HG02678 (cell line): ENCODE measurements at regions not wholly inside any gene's neighbourhood (a gene's known extent, or its start where the extent isn't known, plus 50 kb on each side); places are given as distances from the start of the nearest gene placed in this dataset.
"Not testable (repeated sequence)": the region's sequence is repeated elsewhere in the genome, so short reads cannot be mapped to it uniquely, and the experiment has no call there.

Source experiments
- ATAC-seq: cut with Tn5 transposase; IDR thresholded peaks from one replicate; pipeline ENCODE4 v1.9.1; 2021; ENCODE audit warnings: mild to moderate bottlenecking, moderate library complexity; ENCODE audit not compliant: unreplicated experiment

DNA sequence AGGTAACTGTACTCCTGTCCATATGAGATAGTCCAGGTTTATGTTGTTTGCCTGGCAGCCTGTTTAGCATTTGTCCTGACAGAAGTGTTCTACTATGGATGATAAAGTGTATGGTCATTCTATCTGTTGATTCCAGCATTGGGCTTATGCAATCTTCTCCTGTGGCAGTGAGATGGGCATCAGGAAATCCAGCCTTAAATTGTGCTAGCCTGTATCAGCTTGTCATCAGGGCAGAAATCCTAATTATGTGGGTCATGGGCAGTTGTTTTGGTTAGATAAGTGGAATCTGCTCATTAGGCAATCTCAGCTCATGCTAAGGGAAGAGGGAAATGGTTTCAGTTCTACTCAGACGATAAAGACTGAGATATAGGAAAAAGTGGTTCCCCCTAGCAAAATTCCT lies 247.4 kb upstream of the CHD1 start:
- no peak for ATAC-seq

DNA sequence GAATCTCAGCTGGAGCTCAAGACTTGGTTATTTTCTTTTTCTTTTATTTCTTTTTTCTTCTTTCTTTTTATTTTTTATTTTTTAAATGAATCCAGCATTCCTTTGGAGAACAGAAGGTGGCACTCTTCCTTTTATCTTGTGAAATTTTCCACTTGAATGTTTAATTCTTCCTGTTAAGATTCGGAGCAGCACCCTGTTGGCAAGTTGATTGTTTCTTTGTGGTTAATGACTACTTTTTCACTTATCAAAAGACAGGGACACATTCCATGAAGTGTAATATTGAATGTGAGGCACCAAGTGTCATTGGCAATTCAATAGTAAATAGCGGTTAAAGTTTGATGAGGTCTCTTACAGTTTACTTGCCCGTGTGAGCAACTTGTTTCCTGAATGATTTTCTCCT lies 240.5 kb upstream of the CHD1 start:
- no peak for ATAC-seq

DNA sequence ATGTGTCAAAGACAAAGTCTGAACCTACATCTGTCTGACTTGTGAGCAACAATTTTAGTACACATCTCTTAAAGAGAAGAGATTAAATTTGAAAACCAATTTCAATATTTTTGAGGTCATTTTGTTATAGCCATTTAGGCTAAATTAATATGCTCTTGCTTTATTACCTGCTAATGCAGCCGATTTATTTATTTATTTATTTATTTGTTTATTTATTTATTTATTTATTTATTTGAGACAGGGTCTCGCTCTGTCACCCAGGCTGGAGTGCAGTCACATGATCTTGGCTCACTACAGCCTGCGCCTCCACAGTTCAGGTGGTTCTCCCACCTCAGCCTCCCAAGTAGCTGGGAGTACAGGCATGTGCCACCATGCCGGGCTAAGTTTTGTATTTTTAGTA lies 232.7 kb upstream of the CHD1 start:
- ATAC-seq = not testable (repeated sequence)

DNA sequence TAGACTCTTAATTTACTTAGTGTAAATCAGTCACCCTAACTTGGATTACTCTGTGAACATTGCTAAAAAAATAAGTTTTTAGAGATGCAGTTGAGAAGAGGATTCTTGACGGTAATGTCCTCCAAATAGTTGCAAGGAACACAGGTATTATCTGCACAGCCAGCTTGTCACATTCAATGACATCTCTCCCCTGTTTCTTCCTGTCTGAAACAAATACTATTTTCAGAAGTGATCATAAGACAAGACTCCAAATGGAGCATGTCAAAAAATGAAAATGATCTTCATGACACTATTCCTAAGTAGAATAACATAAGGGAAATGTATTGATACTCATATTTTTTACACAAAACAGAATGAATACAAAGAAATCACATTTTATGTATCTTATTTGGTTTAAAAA lies 227.9 kb upstream of the CHD1 start:
- no peak for ATAC-seq

- not testable (repeated sequence) for ATAC-seq
Measured at GRCh38 chr5:99143283-99143795, 214.5 kb upstream of the CHD1 start.

DNA sequence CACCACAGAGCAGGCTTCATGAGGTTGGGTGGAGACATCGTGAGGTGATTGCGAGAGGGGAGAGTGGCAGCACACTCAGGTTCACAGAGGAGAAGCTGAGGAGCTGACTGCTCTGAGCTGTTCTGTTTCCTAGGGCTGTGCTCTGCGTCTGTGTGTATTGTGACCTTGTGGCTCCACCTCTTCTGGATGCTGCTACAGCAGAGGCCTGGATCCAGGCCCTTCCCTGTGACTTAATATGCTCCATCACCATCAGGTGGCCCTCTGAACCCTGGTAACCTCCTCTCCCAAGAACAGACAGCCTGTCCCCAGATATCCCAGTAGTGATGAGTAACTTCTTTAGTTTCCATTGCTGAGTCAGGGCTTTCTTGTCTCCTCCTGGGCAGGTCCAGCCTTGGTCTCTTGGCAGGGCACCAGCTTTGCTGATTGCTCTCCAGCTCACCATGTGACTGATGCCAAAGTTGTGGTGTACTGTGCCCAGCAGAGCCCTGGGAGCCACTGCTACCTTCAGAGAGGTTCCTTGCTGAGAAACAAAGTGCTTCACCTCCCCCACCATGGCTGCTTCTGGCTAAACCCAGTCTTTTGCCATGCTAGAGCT lies 212.8 kb upstream of the CHD1 start:
- ATAC-seq = no peak

DNA sequence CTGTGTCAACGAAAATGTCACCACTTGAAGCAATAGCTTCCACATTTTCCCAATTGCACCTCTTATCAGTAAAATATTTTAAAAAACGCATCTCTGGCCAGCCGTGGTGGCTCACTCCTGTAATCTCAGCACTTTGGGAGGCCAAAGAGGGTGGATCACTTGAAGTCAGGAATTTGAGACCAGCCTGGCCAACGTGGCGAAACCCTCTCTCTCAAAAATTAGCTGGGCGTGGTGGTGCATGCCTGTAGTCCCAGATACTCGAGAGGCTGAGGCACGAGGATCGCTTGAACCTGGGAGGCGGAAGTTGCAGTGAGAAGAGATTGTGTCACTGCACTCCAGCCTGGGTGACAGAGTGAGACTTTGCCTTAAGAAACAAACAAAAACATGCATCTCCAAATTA lies 210.1 kb upstream of the CHD1 start:
- ATAC-seq = no peak

DNA sequence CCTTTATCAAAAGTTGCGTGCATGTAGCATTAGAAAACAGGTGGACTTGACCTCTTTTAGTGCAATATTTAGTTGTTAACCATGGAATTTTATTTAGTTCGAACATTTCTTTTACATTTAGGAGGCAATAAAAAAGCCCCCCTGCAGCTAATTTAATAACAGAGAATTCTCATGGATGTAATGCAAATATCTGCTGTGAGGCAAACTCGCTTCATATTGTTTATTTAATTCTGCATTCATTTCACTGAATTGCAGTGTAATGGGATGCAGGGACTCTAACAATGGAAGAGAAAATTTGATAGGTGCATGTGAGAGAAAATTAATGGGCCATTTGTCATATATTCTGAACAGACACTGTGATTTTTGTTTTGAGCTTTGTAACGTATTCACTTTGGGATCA lies 205.1 kb upstream of the CHD1 start:
- no peak for ATAC-seq

- no peak for ATAC-seq
Measured at GRCh38 chr5:99129768-99130501, 201.1 kb upstream of the CHD1 start.

DNA sequence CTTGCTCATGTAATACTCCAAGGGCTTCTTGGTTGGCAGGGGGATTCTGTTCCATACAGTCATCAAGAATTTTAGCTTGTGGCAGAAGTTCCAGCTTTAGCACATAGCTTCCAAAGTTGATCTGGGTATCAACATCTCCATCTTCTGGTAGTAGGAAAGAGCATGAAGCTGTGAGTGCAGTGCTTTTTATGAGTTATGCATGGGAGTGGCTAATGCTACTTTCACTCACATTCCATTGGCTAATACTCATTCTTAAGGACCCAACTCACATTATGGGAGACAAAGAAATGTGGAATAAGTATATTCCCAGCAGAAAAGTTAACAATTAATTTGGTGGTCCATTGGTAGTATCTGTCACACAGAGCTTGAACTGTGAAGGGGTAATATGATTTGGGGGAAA lies 194.2 kb upstream of the CHD1 start:
- ATAC-seq = no peak

GRCh38 chr5:99119326-99119725 lies 190.5 kb upstream of the CHD1 start:
- no peak for ATAC-seq

- ATAC-seq = no peak
Measured at GRCh38 chr5:99116526-99116925, 187.7 kb upstream of the CHD1 start.

DNA sequence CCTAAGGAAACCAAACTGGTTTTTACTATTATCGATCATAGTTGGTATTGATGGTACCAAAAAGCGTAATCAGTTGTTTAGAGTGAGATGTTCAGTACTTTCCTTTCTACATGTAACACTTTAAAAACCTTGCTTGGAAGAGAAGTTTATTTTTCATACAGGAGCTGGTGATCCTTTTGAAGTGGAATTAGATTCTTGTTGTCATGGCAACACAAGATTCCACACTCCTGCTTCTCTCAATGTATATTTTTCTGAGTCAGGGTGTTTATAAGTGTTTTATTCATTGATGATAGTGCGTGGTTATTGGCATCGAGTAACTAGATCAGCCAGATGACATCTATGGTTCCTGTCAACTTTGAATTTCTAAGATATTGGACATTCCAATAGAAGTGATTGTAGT lies 181.1 kb upstream of the CHD1 start:
- ATAC-seq = no peak

DNA sequence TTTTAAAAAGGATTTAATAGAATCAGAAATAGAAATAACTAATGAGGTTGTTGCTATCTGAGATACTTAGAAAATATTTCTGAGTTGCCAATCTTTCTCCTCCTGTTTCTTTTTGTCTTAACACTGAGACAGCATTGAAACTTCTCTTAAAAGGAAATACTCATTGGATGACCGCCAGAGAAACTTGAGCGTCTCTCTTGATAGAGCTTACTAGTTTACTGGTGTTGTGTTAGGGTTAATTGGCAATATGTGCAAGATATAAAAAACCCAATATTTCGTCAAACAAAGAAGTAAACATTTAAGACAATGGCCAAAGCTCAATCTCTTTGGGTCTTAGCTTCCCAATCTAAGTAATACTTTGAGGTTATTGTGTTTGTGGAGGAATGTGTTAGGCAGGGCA lies 176.4 kb upstream of the CHD1 start:
- ATAC-seq = no peak

DNA sequence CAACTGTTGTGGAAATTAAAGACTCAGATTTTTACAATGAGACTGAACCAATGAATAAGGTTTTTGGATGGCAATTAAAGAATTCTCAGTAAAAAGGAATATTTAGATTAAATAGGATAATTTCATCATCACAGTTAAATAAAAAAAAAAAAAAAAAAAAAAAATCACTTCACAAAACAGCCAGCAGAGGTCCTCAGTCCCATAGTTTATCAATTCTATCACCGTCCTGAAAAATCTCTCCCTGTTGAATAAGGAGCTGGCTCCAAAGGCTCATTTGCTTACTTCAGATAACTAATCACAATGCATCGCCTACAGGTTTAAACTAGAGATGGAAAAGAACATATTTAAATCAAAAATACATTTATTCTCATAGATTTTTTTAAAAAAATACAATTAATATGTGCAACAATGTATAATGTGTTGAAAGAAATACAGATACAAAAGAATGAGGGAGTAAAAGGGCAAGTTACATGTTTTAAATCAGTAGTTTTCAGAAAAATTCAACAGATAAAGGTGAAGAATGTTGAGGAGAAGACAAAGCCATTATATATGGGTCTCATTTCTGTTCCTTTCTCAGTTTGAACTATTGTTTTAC lies 175.8 kb upstream of the CHD1 start:
- ATAC-seq = no peak

- no peak for ATAC-seq
Measured at GRCh38 chr5:99102073-99102697, 173.4 kb upstream of the CHD1 start.

DNA sequence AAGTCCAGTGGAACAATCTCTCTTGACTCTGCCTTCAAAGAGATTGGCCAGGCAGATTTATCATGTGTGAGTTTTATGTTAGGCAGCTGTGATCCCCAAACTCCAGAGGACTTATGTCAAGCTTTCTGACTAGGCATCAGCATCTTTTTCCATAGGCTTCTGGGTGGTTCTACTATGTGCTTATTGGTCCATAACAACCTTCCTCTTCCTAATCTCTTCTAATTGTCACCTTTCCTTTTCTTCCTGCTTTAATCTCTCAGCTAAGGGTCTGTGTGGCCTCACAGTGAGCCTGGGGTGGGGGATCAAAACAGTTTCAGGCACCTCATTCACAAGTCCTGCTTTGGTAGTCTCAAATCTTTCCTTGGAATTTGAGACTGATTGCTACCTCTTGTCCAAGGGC lies 170.9 kb upstream of the CHD1 start:
- ATAC-seq = no peak

DNA sequence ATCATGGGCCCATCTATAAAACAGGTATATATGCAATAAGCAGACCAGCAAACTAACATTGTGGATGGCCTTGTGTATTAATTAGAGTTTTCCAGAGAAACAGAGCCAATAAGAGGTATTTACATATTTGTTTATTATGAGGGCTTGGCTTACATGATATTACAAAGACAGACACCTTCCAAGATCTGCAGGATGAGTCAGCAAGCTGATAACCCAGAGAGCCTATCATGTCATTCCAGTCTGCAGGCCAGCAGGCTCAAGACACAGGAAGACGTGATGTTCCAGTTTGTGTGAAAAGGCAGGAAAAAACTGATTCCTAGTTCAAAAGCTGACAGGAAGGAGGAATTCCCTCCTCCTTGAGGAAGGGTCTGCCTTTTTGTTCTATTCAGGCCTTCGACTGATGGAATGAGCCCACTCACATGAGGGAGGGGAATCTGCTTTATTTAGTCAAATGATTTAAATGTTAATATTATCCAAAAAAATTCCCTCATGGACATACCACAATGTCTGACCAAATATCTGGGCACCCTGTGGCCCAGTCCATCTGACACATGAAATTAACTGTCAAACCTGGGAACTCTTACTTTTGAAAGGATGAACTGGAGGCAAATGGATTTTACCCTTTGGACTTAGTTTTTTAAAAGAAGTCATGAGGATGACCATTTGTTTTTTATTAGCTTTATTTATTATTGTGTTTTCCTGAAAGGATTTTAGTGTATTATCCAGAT lies 161.2 kb upstream of the CHD1 start:
- ATAC-seq = no peak

DNA sequence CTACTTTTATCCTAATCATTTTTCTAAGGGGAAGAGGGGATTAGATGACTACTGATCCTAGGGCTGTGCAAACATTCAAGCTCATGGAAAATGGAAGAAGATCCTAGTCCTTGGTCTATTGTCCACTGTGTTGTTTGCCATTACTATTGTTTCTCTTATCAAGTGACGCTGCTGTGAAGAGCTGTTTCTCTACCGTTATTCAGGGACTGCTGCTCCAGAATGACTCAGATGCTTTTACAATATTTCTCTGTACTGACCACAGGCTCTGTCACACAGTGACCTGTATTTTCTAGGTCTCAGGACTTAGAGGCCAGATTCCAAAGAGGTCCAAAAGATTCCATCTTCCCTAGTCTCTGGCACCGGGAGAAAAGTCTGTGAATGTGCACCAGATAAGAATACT lies 159.5 kb upstream of the CHD1 start:
- ATAC-seq = no peak

DNA sequence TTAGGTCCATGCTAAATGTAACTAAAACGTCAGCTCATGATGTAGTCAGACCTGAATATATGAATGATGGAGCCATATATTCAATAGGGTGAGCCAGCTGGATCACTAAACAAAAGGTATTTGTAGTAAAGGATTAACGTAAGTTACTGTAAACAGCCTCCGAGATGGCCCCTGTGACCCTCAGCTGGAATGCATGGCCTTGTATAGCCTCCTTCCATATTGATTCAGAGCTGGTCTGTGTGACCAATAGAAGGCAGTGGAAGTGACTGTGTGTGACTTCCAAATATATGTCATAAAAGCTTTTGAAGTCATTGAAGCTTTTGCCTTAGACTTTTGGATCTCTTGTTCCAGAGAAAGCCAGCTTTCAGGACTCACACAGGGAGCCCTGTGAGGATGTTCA lies 154.4 kb upstream of the CHD1 start:
- no peak for ATAC-seq

DNA sequence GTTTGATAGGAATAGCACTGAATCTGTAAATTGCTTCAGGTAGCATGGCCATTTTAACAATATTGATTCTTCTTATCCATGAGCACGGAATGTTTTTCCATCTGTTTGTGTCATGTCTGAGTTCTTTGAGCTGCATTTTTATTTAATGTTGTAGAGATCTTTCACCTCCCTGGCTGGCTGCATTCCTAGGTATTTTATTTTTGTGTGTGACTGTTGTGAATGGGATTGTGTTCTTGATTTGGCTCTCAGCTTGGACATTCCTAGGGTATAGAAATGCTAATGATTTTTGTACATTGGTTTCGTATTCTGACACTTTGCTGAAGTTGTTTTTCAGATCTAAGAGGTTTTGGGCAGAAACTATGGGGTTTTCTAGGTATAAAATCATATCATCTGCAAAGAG lies 152.9 kb upstream of the CHD1 start:
- no peak for ATAC-seq
